SHP77 (cell line): ENCODE measurements at regions not wholly inside any gene's neighbourhood (a gene's known extent, or its start where the extent isn't known, plus 50 kb on each side); places are given as distances from the start of the nearest gene placed in this dataset.
A peak's percentile ranks its signal among the peaks of the same experiment; 100 is the strongest.

ENCODE experiments used
- DNase-seq, 2 experiments: peaks; one replicate each; lab custom pipeline; 2025; lab: John Stamatoyannopoulos, UW

DNA sequence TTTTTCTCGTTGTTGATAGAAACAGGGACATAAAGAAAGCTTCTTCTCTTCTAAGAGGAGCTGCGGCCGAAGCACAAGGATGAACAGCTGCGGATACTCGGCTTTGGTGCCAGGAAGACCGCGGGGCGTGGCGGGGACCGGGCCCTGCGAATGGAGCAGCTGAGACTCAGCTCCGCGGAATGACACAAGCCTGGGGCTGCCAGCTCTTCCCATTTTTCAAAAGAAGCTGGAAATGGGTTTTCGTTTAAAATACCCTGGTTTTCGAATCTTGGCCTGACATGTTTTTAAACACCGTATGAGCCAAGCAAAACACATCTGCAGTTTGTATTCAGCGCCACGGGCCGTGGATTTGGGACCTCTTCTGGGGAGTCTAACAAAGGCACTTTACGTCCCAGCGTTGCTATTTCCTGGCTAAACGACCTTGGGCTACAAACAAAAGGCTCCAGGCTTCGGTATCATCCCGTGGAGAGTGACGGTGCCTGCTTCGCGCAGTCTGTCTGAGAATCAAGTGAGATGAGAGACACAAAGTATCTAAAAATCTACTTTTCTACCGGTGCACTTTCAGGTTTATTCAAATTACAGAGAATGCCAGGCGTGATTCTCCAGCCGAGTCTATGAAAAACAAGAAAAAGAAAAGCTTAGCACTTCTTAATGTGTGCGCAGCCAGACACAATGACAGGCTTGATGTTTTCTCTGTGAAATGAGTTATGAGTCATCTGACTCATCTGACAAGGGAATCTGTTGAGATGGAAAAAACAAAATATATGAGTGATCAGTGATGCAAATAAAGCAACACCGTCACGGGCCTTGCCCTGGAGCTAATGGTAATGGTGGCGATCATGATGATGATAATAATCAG lies 114.0 kb upstream of the TMEM132D start:
- DNase-seq: peak; percentile 27 to 39

DNA sequence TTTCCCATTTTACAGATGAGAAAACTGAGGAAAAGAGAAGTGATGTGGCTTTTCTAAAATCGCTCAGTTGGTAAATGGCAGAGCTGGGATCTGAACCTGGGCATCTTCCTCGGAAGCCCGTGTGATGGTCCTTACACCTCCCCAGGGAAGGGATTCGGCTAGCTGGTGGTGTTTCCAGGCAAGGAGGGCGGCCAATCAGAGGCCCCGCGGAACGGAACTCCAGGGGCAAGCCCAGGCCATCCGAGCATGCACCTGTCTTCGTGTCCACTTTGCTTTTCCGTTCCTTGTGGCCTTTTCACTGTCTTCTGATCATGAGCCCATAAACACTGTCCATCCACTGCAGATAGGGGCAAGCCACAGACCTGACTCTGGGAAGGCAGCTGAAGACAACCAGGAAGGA lies 114.8 kb upstream of the TMEM132D start:
- DNase-seq: no peak

DNA sequence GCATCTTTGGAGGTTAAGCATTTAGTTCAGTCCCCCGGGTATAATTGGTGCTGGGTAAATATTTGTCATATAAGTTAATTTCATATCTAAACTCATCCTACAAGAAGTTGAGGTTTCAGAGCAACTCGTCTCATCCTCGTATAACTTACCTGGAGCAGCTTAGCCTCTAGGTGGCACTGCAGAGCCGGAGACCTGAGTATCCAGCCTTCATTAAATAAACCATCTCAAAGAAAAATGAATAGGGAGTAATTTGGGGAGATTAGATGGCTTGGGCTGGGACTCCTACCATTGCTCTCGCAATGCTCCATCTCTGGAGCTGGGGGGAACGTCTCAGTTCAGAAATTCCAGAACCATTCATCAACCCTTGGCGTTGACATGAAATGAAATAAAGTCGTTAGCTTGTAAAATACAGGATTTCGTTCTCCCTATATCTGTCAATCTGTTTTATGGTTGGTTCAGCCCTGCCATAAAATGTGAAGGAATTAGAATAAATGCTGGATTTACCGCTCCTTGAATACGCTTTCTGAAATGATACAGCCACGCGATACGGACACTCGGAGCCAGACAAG lies 122.9 kb upstream of the TMEM132D start:
- peak; percentile 41 to 45 for DNase-seq

GRCh38 chr12:130027798-130028197 lies 124.0 kb upstream of the TMEM132D start:
- no peak for DNase-seq

- no peak for DNase-seq
Measured at GRCh38 chr12:130029151-130029550, 125.3 kb upstream of the TMEM132D start.

- DNase-seq: no peak
Measured at GRCh38 chr12:130031041-130031440, 127.2 kb upstream of the TMEM132D start.

DNA sequence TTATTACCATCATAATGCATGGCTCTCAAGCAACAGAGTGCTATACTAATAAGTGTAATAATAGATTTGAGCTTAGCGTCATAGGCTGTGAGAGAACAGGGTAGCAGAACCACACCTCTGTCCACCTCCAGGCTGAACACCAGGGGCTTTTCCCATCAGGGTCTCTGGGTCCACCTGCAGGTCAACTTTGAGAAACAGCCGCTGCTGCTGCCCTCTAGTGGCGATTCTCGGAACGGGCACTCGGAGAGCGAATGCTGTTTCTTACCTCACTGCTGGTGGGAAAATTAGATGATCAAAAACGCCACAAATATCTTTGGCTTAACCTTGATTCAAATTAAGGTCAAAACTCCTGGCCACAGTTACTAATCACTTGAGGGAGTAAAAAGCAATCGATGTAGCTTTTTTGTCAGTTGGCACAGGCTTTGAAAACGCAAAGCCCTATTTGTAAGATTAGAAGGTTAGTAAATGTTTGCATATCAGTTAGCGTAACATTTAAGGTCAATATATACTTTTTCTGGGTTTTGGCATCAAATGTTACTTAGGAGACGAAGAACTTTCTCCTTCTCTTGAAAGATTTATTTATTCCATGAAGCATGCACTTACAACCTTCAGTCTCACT lies 127.9 kb upstream of the TMEM132D start:
- DNase-seq: peak; percentile 58 to 60

GRCh38 chr12:130041983-130042812 lies 120.1 kb upstream of the FZD10 start:
- DNase-seq: peak; percentile 30 to 58

DNA sequence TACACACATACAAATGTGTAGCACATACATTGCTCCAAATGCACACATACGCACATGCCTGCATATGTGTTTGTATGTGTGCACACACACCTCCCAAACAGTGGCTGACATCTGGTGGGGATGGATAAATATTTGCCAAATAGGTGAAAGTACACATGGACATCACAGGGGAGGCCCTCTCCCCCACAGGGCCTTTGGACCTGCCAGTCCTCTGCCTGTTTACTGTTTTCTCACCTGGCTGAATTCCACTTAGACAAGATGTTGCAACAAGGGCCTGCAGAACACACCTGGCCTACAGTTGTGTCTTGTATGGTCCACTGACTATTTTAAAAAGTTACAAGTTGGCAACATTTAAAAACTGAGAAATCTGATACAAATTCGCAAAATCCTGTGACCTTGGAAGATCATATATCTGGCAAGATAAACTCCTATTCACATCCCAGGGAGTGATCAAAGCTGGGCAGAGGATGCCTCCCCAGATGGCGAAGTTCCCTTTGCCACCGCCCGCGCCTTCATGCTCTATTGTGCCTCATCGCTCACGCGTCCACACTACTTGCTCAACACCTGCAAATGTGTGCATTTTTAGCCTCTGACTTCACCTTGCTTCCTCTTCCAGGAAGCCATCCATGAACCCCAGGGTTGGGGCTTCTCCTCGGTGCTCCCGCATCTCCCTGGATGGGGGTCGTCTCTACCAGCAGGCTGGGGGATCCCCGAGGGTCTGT lies 118.4 kb upstream of the FZD10 start:
- peak in 1 of 2 experiments; percentile 30 for DNase-seq

GRCh38 chr12:130044991-130045621 lies 117.2 kb upstream of the FZD10 start:
- peak in 1 of 2 experiments; percentile 57 for DNase-seq

DNA sequence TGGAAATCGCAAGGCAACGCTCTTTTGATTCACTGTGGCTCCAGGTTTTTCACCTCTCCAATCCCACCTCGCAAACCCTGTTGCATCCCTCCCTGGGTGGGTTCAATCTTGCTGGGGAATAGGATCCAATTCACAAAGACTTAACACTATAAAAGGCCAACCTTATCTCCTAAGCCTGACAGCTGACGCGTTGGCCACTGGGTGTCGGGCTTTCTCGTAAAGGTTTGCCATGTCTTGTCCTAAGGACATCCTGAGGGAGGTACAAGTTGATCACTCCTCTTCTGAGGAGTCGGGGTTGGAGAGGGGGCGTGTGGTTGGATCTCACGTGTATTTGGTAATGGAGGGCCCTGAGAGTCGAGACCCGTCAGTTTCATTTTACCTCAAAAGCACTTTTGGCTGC lies 112.6 kb upstream of the FZD10 start:
- DNase-seq: no peak

GRCh38 chr12:130051900-130052299 lies 110.4 kb upstream of the FZD10 start:
- DNase-seq: no peak

DNA sequence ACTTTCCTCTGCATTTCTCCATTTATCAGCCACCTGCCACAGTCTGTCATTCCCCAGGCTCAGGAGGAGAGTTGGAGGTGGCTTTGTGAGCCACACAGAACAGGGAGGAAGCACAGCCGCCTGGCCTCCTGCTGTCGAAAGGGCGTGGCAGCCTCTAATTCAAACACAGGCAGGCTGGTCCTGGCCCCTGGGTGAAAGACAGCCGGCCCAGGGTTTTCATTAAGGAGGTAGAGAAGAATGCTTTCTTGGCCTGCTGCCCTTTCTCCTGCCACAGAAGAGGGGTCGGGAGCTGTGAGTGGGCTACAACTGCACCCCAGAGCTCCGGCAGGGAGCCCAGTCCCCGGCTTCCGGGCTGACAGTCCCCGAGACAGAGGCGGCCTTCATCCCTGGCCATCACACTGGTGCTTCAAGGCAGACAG lies 108.6 kb upstream of the FZD10 start:
- DNase-seq: peak in 1 of 2 experiments; percentile 8

- DNase-seq: no peak
Measured at GRCh38 chr12:130054803-130055202, 107.5 kb upstream of the FZD10 start.

- DNase-seq: no peak
Measured at GRCh38 chr12:130058926-130059472, 103.3 kb upstream of the FZD10 start.

DNA sequence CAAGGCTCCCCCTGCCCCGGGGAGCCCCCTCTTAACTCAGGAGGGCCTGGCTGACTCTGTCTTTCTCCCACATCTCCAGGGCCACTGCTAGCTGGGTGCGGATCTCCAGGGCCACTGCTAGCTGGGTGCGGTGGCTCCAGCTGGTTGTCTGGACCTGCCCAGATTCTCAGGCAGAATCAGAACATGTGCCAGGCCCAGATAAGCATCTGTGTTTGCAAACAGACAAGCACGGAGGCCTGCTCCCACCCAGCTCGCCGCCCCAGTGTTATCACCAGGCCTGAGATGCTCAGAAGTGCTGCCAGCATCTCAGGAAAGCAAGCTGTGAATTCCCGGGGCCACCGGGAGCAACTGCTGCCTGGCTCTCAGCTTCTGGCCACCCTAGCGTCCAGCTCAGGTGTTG lies 98.4 kb upstream of the FZD10 start:
- no peak for DNase-seq

- DNase-seq: no peak
Measured at GRCh38 chr12:130064999-130065398, 97.3 kb upstream of the FZD10 start.

GRCh38 chr12:130066742-130067141 lies 95.5 kb upstream of the FZD10 start:
- DNase-seq: no peak

- no peak for DNase-seq
Measured at GRCh38 chr12:130068741-130069140, 93.5 kb upstream of the FZD10 start.

DNA sequence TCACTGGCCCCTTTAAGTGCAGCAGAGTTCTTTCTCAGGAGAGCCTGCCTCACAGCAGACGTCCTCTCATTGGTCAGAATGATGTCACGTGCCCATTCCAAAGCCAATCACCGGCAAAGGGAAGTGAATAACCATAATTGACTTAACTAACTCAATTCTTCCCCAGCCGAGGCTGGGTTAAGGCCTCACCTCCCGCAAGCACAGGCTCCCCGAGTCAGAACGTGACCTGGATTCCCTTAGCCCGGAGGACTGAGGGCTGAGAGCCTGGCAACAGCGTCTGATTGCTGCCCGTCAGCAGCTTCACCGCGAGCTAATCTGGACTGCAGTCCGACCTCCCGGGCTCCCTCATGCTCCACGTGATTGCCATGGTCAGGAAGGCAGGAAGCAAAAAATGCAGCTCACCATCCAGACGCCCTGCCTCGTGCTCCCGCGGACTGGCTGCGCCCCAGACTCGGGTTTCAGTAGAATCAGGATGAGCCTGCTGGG lies 92.1 kb upstream of the FZD10 start:
- DNase-seq: peak in 1 of 2 experiments; percentile 29

DNA sequence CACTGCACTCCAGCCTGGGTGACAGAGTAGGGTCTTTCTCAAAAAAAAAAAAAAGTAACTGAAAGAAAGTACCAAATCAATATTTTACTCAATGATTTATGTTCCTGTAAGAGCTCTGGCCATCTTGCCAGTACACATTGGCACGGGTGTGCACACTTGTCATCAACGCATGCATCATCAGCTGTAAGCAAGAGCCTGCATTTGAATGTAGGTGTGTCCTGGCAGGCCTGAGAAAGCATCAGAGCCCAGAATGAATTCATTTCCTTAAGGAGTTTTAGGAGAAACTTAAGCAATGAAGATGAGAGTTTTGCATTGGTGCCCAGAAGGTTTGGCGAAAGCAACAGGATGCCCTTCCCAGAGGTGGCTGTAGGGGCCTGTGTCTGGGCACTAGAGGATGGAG lies 88.5 kb upstream of the FZD10 start:
- no peak for DNase-seq
